Muscle of arm (tissue), 1 donor: ENCODE measurements at regions not wholly inside any gene's neighbourhood (a gene's known extent, or its start where the extent isn't known, plus 50 kb on each side); places are given as distances from the start of the nearest gene placed in this dataset.

ENCODE experiments used
- DNase-seq: peaks from one replicate; pipeline ENCODE4 v3.0.0-alpha.2; 2013

GRCh38 chr2:219769090-219769910 is 141.9 kb downstream of the SLC4A3 start:
- DNase-seq = peak; percentile 85

GRCh38 chr2:219772103-219772635 is 144.7 kb downstream of the SLC4A3 start:
- no peak for DNase-seq

GRCh38 chr2:219772697-219773096 is 145.3 kb downstream of the SLC4A3 start:
- DNase-seq = no peak

GRCh38 chr2:219775506-219775905 is 148.1 kb downstream of the SLC4A3 start:
- DNase-seq = no peak

GRCh38 chr2:219777388-219777787 is 150.0 kb downstream of the SLC4A3 start:
- no peak for DNase-seq

GRCh38 chr2:219778189-219778588 is 150.8 kb downstream of the SLC4A3 start:
- no peak for DNase-seq

GRCh38 chr2:219782737-219783348 is 155.4 kb downstream of the SLC4A3 start:
- DNase-seq = peak; percentile 85

GRCh38 chr2:219783359-219783975 is 156.0 kb downstream of the SLC4A3 start:
- DNase-seq = peak; percentile 76

GRCh38 chr2:219784178-219784577 is 156.7 kb downstream of the SLC4A3 start:
- no peak for DNase-seq

GRCh38 chr2:219789476-219789875 is 162.0 kb downstream of the SLC4A3 start:
- DNase-seq = no peak

- DNase-seq = no peak
Measured at GRCh38 chr2:219792446-219792845, 165.0 kb downstream of the SLC4A3 start.

GRCh38 chr2:219798430-219798829 is 171.0 kb downstream of the SLC4A3 start:
- no peak for DNase-seq

- no peak for DNase-seq
Measured at GRCh38 chr2:219803294-219803693, 175.9 kb downstream of the SLC4A3 start.

- DNase-seq = no peak
Measured at GRCh38 chr2:219810895-219811294, 183.5 kb downstream of the SLC4A3 start.

- DNase-seq = no peak
Measured at GRCh38 chr2:219812672-219813071, 185.2 kb downstream of the SLC4A3 start.

- no peak for DNase-seq
Measured at GRCh38 chr2:219820767-219821166, 193.3 kb downstream of the SLC4A3 start.

GRCh38 chr2:219823574-219823973 is 196.1 kb downstream of the SLC4A3 start:
- peak; percentile 35 for DNase-seq

- DNase-seq = no peak
Measured at GRCh38 chr2:219824996-219825395, 197.6 kb downstream of the SLC4A3 start.

GRCh38 chr2:219828127-219828526 is 200.7 kb downstream of the SLC4A3 start:
- no peak for DNase-seq

GRCh38 chr2:219829667-219830352 is 202.4 kb downstream of the SLC4A3 start:
- peak; percentile 66 for DNase-seq

- DNase-seq = no peak
Measured at GRCh38 chr2:219830353-219830738, 202.9 kb downstream of the SLC4A3 start.

GRCh38 chr2:219831957-219832356 is 204.5 kb downstream of the SLC4A3 start:
- no peak for DNase-seq
